ENCODE measurements at regions not wholly inside any gene's neighbourhood (a gene's known extent, or its start where the extent isn't known, plus 50 kb on each side); places are given as distances from the start of the nearest gene placed in this dataset.

DNA sequence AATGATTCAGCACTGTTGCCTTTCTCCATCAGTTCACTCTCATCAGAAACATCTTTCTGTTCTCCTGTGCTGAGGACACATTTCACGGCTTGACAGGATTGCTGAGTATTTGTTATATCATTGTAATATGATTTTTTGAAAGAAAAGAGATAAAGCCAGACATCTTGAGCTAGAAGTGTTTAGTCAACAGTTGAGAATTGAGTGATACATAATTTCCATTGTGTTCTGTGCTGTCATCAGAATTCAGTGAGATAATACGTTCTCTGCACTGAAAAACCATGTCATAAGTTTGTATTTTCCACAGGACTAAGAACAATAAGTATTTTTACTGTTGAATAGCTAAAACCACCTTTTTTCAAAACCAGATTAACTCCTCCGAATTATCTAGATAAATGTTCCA, 50.2 kb upstream of the GPRIN3 start:
- no peak for TF ChIP-seq EP300 (IDR thresholded peaks at IDR 0.05; ENCODE audit: borderline replicate concordance)
- no peak for TF ChIP-seq CEBPB (IDR thresholded peaks at IDR 0.05)
- TF ChIP-seq EGR1 (IDR thresholded peaks at IDR 0.05): no peak
- no peak for TF ChIP-seq FOXM1 (IDR thresholded peaks at IDR 0.05; ENCODE audit: borderline replicate concordance, low read depth)
- TF ChIP-seq TEAD4 (IDR thresholded peaks at IDR 0.05): no peak
- no peak for TF ChIP-seq REST (IDR thresholded peaks at IDR 0.05; ENCODE audit: low read depth)
- no peak for TF ChIP-seq NFIC (IDR thresholded peaks at IDR 0.05)
- no peak for TF ChIP-seq ZBTB7A (IDR thresholded peaks at IDR 0.05; ENCODE audit: low read depth)
- TF ChIP-seq RAD21 (IDR thresholded peaks at IDR 0.05; ENCODE audit: low read depth): no peak
- TF ChIP-seq TCF12 (IDR thresholded peaks at IDR 0.05; ENCODE audit: low read depth): no peak
- no peak for TF ChIP-seq TAF1 (IDR thresholded peaks at IDR 0.05; ENCODE audit: low read depth)
- TF ChIP-seq MAX (IDR thresholded peaks at IDR 0.05): no peak
- no peak for TF ChIP-seq YY1 (IDR thresholded peaks at IDR 0.05; ENCODE audit: low read depth)
- no peak for TF ChIP-seq CREB1 (IDR thresholded peaks at IDR 0.05; ENCODE audit: low read depth)
- TF ChIP-seq, protein P1, sequence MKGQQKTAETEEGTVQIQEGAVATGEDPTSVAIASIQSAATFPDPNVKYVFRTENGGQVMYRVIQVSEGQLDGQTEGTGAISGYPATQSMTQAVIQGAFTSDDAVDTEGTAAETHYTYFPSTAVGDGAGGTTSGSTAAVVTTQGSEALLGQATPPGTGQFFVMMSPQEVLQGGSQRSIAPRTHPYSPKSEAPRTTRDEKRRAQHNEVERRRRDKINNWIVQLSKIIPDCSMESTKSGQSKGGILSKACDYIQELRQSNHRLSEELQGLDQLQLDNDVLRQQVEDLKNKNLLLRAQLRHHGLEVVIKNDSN (IDR thresholded peaks at IDR 0.05): no peak
